Keratinocyte (primary cell): ENCODE measurements at regions not wholly inside any gene's neighbourhood (a gene's known extent, or its start where the extent isn't known, plus 50 kb on each side); places are given as distances from the start of the nearest gene placed in this dataset.

Experiments
- DNase-seq: peaks from one replicate; pipeline ENCODE4 v3.0.0-alpha.2; 2011; ENCODE audit warnings: low read depth, missing footprints, low spot score
- FAIRE-seq: peaks from 2 replicates; lab custom pipeline; 2011; peaks lifted over from hg19 to GRCh38; lab: Jason Lieb, UNC
- H2AFZ ChIP-seq: 2 replicates; pipeline ENCODE4 v1.6.0; 2012; ENCODE audit warnings: low read length, control low read depth, inconsistent platforms; ENCODE audit not compliant: control insufficient read depth
- H3K27ac ChIP-seq: 2 replicates; pipeline ENCODE4 v1.5.1; 2011; ENCODE audit warnings: low read length; ENCODE audit not compliant: control insufficient read depth, insufficient read depth
- H3K27me3 ChIP-seq: 3 replicates; pipeline ENCODE4 v1.6.0; 2011; ENCODE audit warnings: low read length; ENCODE audit not compliant: control insufficient read depth, insufficient read depth; ENCODE audit errors: extremely low read depth
- H3K36me3 ChIP-seq, 2 experiments: 2 replicates in 1 of 2; 3 replicates in 1 of 2; pipeline ENCODE4 v1.5.1; 2011; ENCODE audit warnings: low read length in 2 of 2, mild to moderate bottlenecking in 1 of 2; ENCODE audit not compliant: control insufficient read depth in 2 of 2, insufficient read depth in 2 of 2; ENCODE audit errors: extremely low read depth in 1 of 2
- H3K4me1 ChIP-seq: 3 replicates; pipeline ENCODE4 v1.5.1; 2011; ENCODE audit warnings: low read length; ENCODE audit not compliant: control insufficient read depth, insufficient read depth; ENCODE audit errors: extremely low read depth
- H3K4me2 ChIP-seq: 3 replicates; pipeline ENCODE4 v1.6.0; 2011; ENCODE audit warnings: low read depth, low read length; ENCODE audit not compliant: control insufficient read depth, insufficient read depth; ENCODE audit errors: extremely low read depth
- H3K4me3 ChIP-seq, 3 experiments: fragments of 200-600 bp in 1 of 3; sonication (generic) in 1 of 3; 2 replicates in 2 of 3; 3 replicates in 1 of 3; pipeline ENCODE4 v1.5.1; 2011 to 2016; ENCODE audit warnings: low read length in 3 of 3, mild to moderate bottlenecking in 3 of 3, control low read depth in 2 of 3, inconsistent platforms in 1 of 3, low read depth in 1 of 3, mixed read lengths in 1 of 3, mixed run types in 1 of 3, moderate library complexity in 1 of 3; ENCODE audit not compliant: control insufficient read depth in 2 of 3, insufficient read depth in 2 of 3; ENCODE audit errors: extremely low read depth in 1 of 3
- H3K79me2 ChIP-seq: 2 replicates; pipeline ENCODE4 v1.6.0; 2012; ENCODE audit warnings: low read length; ENCODE audit not compliant: control insufficient read depth, insufficient read depth
- H3K9ac ChIP-seq: 3 replicates; pipeline ENCODE4 v1.6.0; 2011; ENCODE audit warnings: low read length; ENCODE audit not compliant: control insufficient read depth, insufficient read depth; ENCODE audit errors: extremely low read depth
- H3K9me1 ChIP-seq: 3 replicates; pipeline ENCODE4 v1.6.0; 2011; ENCODE audit warnings: low read length; ENCODE audit not compliant: control insufficient read depth, insufficient read depth; ENCODE audit errors: extremely low read depth
- H3K9me3 ChIP-seq: 2 replicates; pipeline ENCODE4 v1.5.1; 2012; ENCODE audit warnings: low read depth, low read length; ENCODE audit not compliant: control insufficient read depth
- H4K20me1 ChIP-seq: 3 replicates; pipeline ENCODE4 v1.6.0; 2011; ENCODE audit warnings: low read length; ENCODE audit not compliant: control insufficient read depth, insufficient read depth; ENCODE audit errors: extremely low read depth
- EZH2 ChIP-seq: IDR thresholded peaks from one replicate; pipeline ENCODE4 v1.6.1; 2012; ENCODE audit warnings: inconsistent platforms, mild to moderate bottlenecking, low read length, moderate library complexity
- dilution Hi-C: fragments of 300-500 bp; cut with MboI; formaldehyde crosslinking; loops from one replicate; pipeline ENCODE4 v1.7.0; 2020; ENCODE audit warnings: low sequenced_read_pairs; ENCODE audit not compliant: extremely low pct_ligation_motif_present
- TF ChIP-seq, protein P1 (sequence below), 3 experiments: IDR thresholded peaks in 1 of 3; conservative IDR thresholded peaks in 1 of 3; optimal IDR thresholded peaks in 1 of 3; 2 replicates in 2 of 3; 3 replicates in 1 of 3; pipeline versions ENCODE3 to v1.5.1; 2011; ENCODE audit warnings: low read length in 3 of 3, mild to moderate bottlenecking in 3 of 3, moderate library complexity in 2 of 3, control low read depth in 1 of 3, inconsistent platforms in 1 of 3; ENCODE audit not compliant: insufficient read depth in 2 of 3; ENCODE audit errors: extremely low read depth in 1 of 3

DNA sequence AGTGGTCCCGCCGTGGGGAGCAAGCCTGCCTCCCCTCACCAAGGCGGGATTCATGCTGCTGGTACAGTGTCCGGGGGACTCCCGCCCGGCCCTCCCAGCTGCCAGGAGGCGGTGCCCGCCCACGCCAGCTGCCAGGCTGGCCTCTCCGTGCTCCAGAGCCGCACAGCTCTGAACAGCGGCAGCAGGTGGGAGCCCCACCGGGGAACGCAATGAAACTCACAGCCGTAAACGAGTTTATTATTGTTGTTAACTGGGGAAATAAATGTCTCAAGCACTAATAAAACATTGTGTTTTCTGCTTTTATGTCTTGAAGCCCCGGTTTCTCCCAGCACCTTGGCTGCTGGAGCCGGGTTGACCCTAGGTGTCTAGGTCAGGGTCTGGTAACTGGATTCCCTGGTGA lies 317.7 kb upstream of the TLE3 start:
- Histone ChIP-seq H3K27me3 (peaks cover 41% of the 10 kb centered on the region), H4K20me1 (no peaks in the 10 kb centered on the region), H2AFZ (no peak overlapping the region), H3K4me1 (peaks cover 8% of the 10 kb centered on the region), H3K4me3 (no peak overlapping the region), H3K9ac (no peak overlapping the region), H3K9me1 (no peaks in the 10 kb centered on the region), H3K79me2 (no peaks in the 10 kb centered on the region), H3K36me3 (no peaks in the 10 kb centered on the region), H3K4me2 (no peak overlapping the region), H3K9me3 (no peaks in the 10 kb centered on the region), H3K27ac (no peak overlapping the region)
- FAIRE-seq (no peak), DNase-seq (no peak)
- TF ChIP-seq EZH2 = no peak
- TF ChIP-seq, protein P1, sequence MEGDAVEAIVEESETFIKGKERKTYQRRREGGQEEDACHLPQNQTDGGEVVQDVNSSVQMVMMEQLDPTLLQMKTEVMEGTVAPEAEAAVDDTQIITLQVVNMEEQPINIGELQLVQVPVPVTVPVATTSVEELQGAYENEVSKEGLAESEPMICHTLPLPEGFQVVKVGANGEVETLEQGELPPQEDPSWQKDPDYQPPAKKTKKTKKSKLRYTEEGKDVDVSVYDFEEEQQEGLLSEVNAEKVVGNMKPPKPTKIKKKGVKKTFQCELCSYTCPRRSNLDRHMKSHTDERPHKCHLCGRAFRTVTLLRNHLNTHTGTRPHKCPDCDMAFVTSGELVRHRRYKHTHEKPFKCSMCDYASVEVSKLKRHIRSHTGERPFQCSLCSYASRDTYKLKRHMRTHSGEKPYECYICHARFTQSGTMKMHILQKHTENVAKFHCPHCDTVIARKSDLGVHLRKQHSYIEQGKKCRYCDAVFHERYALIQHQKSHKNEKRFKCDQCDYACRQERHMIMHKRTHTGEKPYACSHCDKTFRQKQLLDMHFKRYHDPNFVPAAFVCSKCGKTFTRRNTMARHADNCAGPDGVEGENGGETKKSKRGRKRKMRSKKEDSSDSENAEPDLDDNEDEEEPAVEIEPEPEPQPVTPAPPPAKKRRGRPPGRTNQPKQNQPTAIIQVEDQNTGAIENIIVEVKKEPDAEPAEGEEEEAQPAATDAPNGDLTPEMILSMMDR (optimal IDR thresholded peaks at IDR 0.05 in 1 of 3, IDR thresholded peaks at IDR 0.05 in 1 of 3, conservative IDR thresholded peaks at IDR 0.05 in 1 of 3; ENCODE audit: extremely low read depth in 1 of 3, insufficient read depth in 2 of 3, low read length in 3 of 3) = no peak
- dilution Hi-C loops = no loop called here

DNA sequence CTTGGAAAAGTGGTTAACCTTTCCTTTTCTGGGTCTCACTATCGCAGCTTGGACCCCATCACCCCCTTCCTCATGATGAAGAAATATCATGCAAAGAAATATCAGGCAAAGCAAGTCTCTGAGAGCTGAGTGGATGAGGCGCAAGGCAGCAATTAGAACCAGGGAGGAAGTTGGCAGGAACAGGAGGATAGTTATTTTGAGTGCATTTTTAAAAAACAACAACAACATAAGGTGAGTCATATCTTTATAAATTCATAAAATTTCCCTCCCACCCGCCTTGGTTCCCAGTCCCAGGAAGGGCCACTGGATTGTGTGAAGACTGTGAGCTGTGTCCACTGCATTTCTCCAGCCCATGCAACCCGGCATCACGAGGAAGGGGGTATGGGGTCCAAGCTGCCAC lies 316.9 kb upstream of the TLE3 start:
- Histone ChIP-seq H3K9ac (no peak overlapping the region), H3K27me3 (peaks cover 37% of the 10 kb centered on the region), H3K4me1 (peaks cover 11% of the 10 kb centered on the region), H3K9me3 (no peaks in the 10 kb centered on the region), H4K20me1 (no peaks in the 10 kb centered on the region), H3K9me1 (no peaks in the 10 kb centered on the region), H3K4me2 (no peak overlapping the region), H3K36me3 (no peaks in the 10 kb centered on the region), H2AFZ (no peak overlapping the region), H3K4me3 (no peak overlapping the region), H3K79me2 (no peaks in the 10 kb centered on the region), H3K27ac (no peak overlapping the region)
- FAIRE-seq (no peak), DNase-seq (no peak)
- dilution Hi-C loops = no loop called here
- no peak for TF ChIP-seq EZH2
- TF ChIP-seq, protein P1 (optimal IDR thresholded peaks at IDR 0.05 in 1 of 3, IDR thresholded peaks at IDR 0.05 in 1 of 3, conservative IDR thresholded peaks at IDR 0.05 in 1 of 3; ENCODE audit: extremely low read depth in 1 of 3, insufficient read depth in 2 of 3, low read length in 3 of 3) = no peak
